Spleen (tissue), 11 donors: ENCODE measurements at regions not wholly inside any gene's neighbourhood (a gene's known extent, or its start where the extent isn't known, plus 50 kb on each side); places are given as distances from the start of the nearest gene placed in this dataset.

Experiments
- DNase-seq: peaks from one replicate; pipeline ENCODE4 v3.0.0-alpha.2; 2020
- H3K27ac ChIP-seq, 8 donors: fragments of 200-600 bp; sonication (generic) in 7 of 8; 1 replicate in 4 of 8; 2 replicates in 4 of 8; pipeline versions ENCODE4 v1.5.0 to v1.8.0; 2016 to 2021; ENCODE audit warnings: inconsistent platforms in 4 of 8, mild to moderate bottlenecking in 4 of 8, moderate library complexity in 1 of 8
- H3K27me3 ChIP-seq, 7 donors: fragments of 200-600 bp; sonication (generic) in 6 of 7; replicated peaks in 1 of 7; 1 replicate in 4 of 7; 2 replicates in 3 of 7; pipeline versions ENCODE4 v1.5.0 to v1.8.0; 2016 to 2021; ENCODE audit warnings: inconsistent platforms in 3 of 7, mild to moderate bottlenecking in 1 of 7
- H3K36me3 ChIP-seq, 6 donors: fragments of 200-600 bp; sonication (generic) in 5 of 6; 1 replicate in 4 of 6; 2 replicates in 2 of 6; pipeline versions ENCODE4 v1.5.0 to v1.8.0; 2016 to 2021; ENCODE audit warnings: inconsistent platforms in 2 of 6
- H3K4me1 ChIP-seq, 6 donors: fragments of 200-600 bp; sonication (generic) in 5 of 6; 1 replicate in 3 of 6; 2 replicates in 3 of 6; pipeline versions ENCODE4 v1.5.0 to v1.8.0; 2016 to 2021; ENCODE audit warnings: inconsistent platforms in 3 of 6
- H3K4me3 ChIP-seq, 8 donors: fragments of 200-600 bp; sonication (generic) in 7 of 8; 1 replicate in 4 of 8; 2 replicates in 4 of 8; pipeline versions ENCODE4 v1.5.0 to v1.8.0; 2016 to 2021; ENCODE audit warnings: inconsistent platforms in 4 of 8, mild to moderate bottlenecking in 4 of 8, moderate library complexity in 2 of 8
- H3K9me3 ChIP-seq, 8 donors: fragments of 200-600 bp; sonication (generic) in 7 of 8; 1 replicate in 4 of 8; 2 replicates in 4 of 8; pipeline versions ENCODE4 v1.5.0 to v1.8.0; 2016 to 2021; ENCODE audit warnings: inconsistent platforms in 4 of 8
- CTCF ChIP-seq, 11 experiments: fragments of 200-600 bp in 7 of 11; fragments of 450-650 bp in 4 of 11; sonication (generic) in 4 of 11; IDR thresholded peaks in 8 of 11; conservative IDR thresholded peaks in 3 of 11; 1 replicate in 7 of 11; 2 replicates in 4 of 11; pipeline versions ENCODE4 v1.4.0 to v1.8.0; 2016 to 2021; ENCODE audit warnings: antibody characterized with exemption in 11 of 11, inconsistent platforms in 4 of 11, mild to moderate bottlenecking in 1 of 11
- POLR2A ChIP-seq, 3 donors: fragments of 450-650 bp; IDR thresholded peaks; one replicate each; pipeline ENCODE4 v1.5.1; 2017; ENCODE audit warnings: antibody characterized with exemption in 3 of 3, mild to moderate bottlenecking in 1 of 3
- POLR2AphosphoS5 ChIP-seq, 3 donors: sonication (generic); formaldehyde crosslinking; IDR thresholded peaks; one replicate each; pipeline ENCODE4 v1.5.1; 2017; ENCODE audit warnings: antibody characterized with exemption in 3 of 3
- WGBS, 5 donors: extraction: QIAGEN DNeasy Blood & Tissue Kit in 3 of 5; methylation state at CpG; one replicate each; pipeline versions ENCODE4 v1.1.5 to v1.1.7; 2013 to 2018; 5-methylcytosine and 5-hydroxymethylcytosine counted together
- intact Hi-C: fragments of 100-400 bp; cut with DNase I; formaldehyde crosslinking; loops from one replicate; pipeline ENCODE4 v1.15.0; 2023; ENCODE audit warnings: low total_unique reads
- donor health status: healthy with polysubstance abuse.
- donor health status: DM: no; HTN: no; CAD: no; lungs with moderate emphysema.
- donor health status: DM: no; HTN: no; CAD: no.
- donor health status: Bipolar disorder and iron deficiency.
- donor health status: healthy.
- donor health status: DM: no; HTN: no; CAD: no.
- donor health status: DM: yes; HTN: yes; CAD: no.

- no peak overlapping the region for H3K4me3 ChIP-seq
- H3K9me3 ChIP-seq = peaks cover 9 to 34% (median 26%) of the 10 kb centered on the region in 8 donors
- intact Hi-C loops = no loop called here
- no peaks in the 10 kb centered on the region for H3K4me1 ChIP-seq
- TF ChIP-seq CTCF (IDR thresholded peaks at IDR 0.05 in 8 of 11, conservative IDR thresholded peaks at IDR 0.05 in 3 of 11) = no peak
- no peak for TF ChIP-seq POLR2AphosphoS5 (IDR thresholded peaks at IDR 0.05)
- no peak for TF ChIP-seq POLR2A (IDR thresholded peaks at IDR 0.05)
- 71 to 89% (median 74%) methylated on average over 2 of the region's 2 CpGs for WGBS, 5 donors
- H3K27ac ChIP-seq = no peak overlapping the region
- H3K36me3 ChIP-seq = no peaks in the 10 kb centered on the region
- H3K27me3 ChIP-seq = peaks cover 0 to 40% (median 0%) of the 10 kb centered on the region in 7 donors
- no peak for DNase-seq
Observed at GRCh38 chr14:49428076-49428475, 158.1 kb downstream of the RPS29 start.

GRCh38 chr14:49427117-49427516 lies 159.1 kb downstream of the RPS29 start:
- Histone ChIP-seq H3K4me1 (no peaks in the 10 kb centered on the region), H3K27ac (no peak overlapping the region), H3K4me3 (no peak overlapping the region), H3K9me3 (peaks cover 9 to 25% (median 16%) of the 10 kb centered on the region in 8 donors), H3K36me3 (no peaks in the 10 kb centered on the region), H3K27me3 (peaks cover 0 to 46% (median 0%) of the 10 kb centered on the region in 7 donors)
- intact Hi-C loops = no loop called here
- 26 to 50% (median 44%) methylated on average over 8 of the region's 8 CpGs for WGBS, 5 donors
- no peak for DNase-seq
- no peak for TF ChIP-seq POLR2AphosphoS5 (IDR thresholded peaks at IDR 0.05)
- TF ChIP-seq POLR2A (IDR thresholded peaks at IDR 0.05) = no peak
- no peak for TF ChIP-seq CTCF (IDR thresholded peaks at IDR 0.05 in 8 of 11, conservative IDR thresholded peaks at IDR 0.05 in 3 of 11)

GRCh38 chr14:49425921-49426320 lies 160.3 kb downstream of the RPS29 start:
- Histone ChIP-seq H3K9me3 (peaks cover 0 to 13% (median 4%) of the 10 kb centered on the region in 8 donors), H3K27me3 (peaks cover 0 to 49% (median 0%) of the 10 kb centered on the region in 7 donors), H3K4me3 (no peak overlapping the region), H3K4me1 (no peaks in the 10 kb centered on the region), H3K27ac (no peak overlapping the region), H3K36me3 (no peaks in the 10 kb centered on the region)
- 82 to 89% (median 87%) methylated on average over 1 of the region's 1 CpG for WGBS, 5 donors
- no peak for TF ChIP-seq POLR2AphosphoS5 (IDR thresholded peaks at IDR 0.05)
- no peak for TF ChIP-seq POLR2A (IDR thresholded peaks at IDR 0.05)
- no peak for TF ChIP-seq CTCF (IDR thresholded peaks at IDR 0.05 in 8 of 11, conservative IDR thresholded peaks at IDR 0.05 in 3 of 11)
- intact Hi-C loops = no loop called here
- no peak for DNase-seq

GRCh38 chr14:49424436-49425331 lies 161.5 kb downstream of the RPS29 start:
- Histone ChIP-seq H3K4me3 (no peak overlapping the region), H3K27ac (no peak overlapping the region), H3K36me3 (no peaks in the 10 kb centered on the region), H3K9me3 (peaks cover 0 to 4% (median 0%) of the 10 kb centered on the region in 8 donors), H3K27me3 (peaks cover 0 to 51% (median 0%) of the 10 kb centered on the region in 7 donors), H3K4me1 (no peaks in the 10 kb centered on the region)
- no peak for TF ChIP-seq POLR2A (IDR thresholded peaks at IDR 0.05)
- TF ChIP-seq CTCF (IDR thresholded peaks at IDR 0.05 in 8 of 11, conservative IDR thresholded peaks at IDR 0.05 in 3 of 11) = no peak
- no peak for TF ChIP-seq POLR2AphosphoS5 (IDR thresholded peaks at IDR 0.05)
- WGBS, 5 donors = 64 to 84% (median 72%) methylated on average over 4 of the region's 4 CpGs
- no peak for DNase-seq
- intact Hi-C loops = no loop called here
